ENCODE measurements at regions not wholly inside any gene's neighbourhood (a gene's known extent, or its start where the extent isn't known, plus 50 kb on each side); places are given as distances from the start of the nearest gene placed in this dataset.

- H3K27me3 Mint-ChIP-seq: peaks cover 7% of the 10 kb centered on the region
- no peak overlapping the region for H3K4me3 Mint-ChIP-seq
- intact Hi-C loops (cut with micrococcal nuclease): no loop called here
- no peak for DNase-seq
- no peaks in the 10 kb centered on the region for H3K4me1 Mint-ChIP-seq
- H3K36me3 Mint-ChIP-seq (ENCODE audit: low read depth): no peaks in the 10 kb centered on the region
- H3K9me3 Mint-ChIP-seq: no peaks in the 10 kb centered on the region
- H3K27ac Mint-ChIP-seq: no peak overlapping the region
Observed at GRCh38 chr7:25322473-25322872, 94.2 kb upstream of the NPVF start.

- Mint-ChIP-seq H3K27ac (no peak overlapping the region), H3K4me3 (no peak overlapping the region), H3K27me3 (peaks cover 8% of the 10 kb centered on the region), H3K4me1 (no peaks in the 10 kb centered on the region), H3K36me3 (ENCODE audit: low read depth) (no peaks in the 10 kb centered on the region), H3K9me3 (no peaks in the 10 kb centered on the region)
- no peak for DNase-seq
- intact Hi-C loops (cut with micrococcal nuclease): no loop called here
Observed at GRCh38 chr7:25325186-25325757, 97.0 kb upstream of the NPVF start.

GRCh38 chr7:25326501-25327156 lies 98.3 kb upstream of the NPVF start:
- no peak overlapping the region for H3K27ac Mint-ChIP-seq
- H3K36me3 Mint-ChIP-seq (ENCODE audit: low read depth): no peaks in the 10 kb centered on the region
- H3K9me3 Mint-ChIP-seq: no peaks in the 10 kb centered on the region
- intact Hi-C loops (cut with micrococcal nuclease): no loop called here
- no peak overlapping the region for H3K4me3 Mint-ChIP-seq
- no peak for DNase-seq
- H3K4me1 Mint-ChIP-seq: no peaks in the 10 kb centered on the region
- peaks cover 8% of the 10 kb centered on the region for H3K27me3 Mint-ChIP-seq

GRCh38 chr7:25329815-25330214 lies 101.5 kb upstream of the NPVF start:
- no peak overlapping the region for H3K27ac Mint-ChIP-seq
- no peak for DNase-seq
- intact Hi-C loops (cut with micrococcal nuclease): no loop called here
- H3K36me3 Mint-ChIP-seq (ENCODE audit: low read depth): no peaks in the 10 kb centered on the region
- H3K27me3 Mint-ChIP-seq: peaks cover 5% of the 10 kb centered on the region
- H3K9me3 Mint-ChIP-seq: no peaks in the 10 kb centered on the region
- H3K4me1 Mint-ChIP-seq: no peaks in the 10 kb centered on the region
- H3K4me3 Mint-ChIP-seq: no peak overlapping the region

- Mint-ChIP-seq H3K27me3 (peaks cover 3% of the 10 kb centered on the region), H3K4me1 (no peaks in the 10 kb centered on the region), H3K9me3 (no peaks in the 10 kb centered on the region), H3K36me3 (ENCODE audit: low read depth) (no peaks in the 10 kb centered on the region), H3K27ac (no peak overlapping the region), H3K4me3 (no peak overlapping the region)
- intact Hi-C loops (cut with micrococcal nuclease): no loop called here
- no peak for DNase-seq
Observed at GRCh38 chr7:25333296-25333928, 105.1 kb upstream of the NPVF start.

GRCh38 chr7:25347360-25348066 lies 119.2 kb upstream of the NPVF start:
- H3K9me3 Mint-ChIP-seq: no peaks in the 10 kb centered on the region
- intact Hi-C loops (cut with micrococcal nuclease): no loop called here
- no peak for DNase-seq

GRCh38 chr7:25348104-25348503 lies 119.8 kb upstream of the NPVF start:
- Mint-ChIP-seq H3K36me3 (ENCODE audit: low read depth) (no peaks in the 10 kb centered on the region), H3K4me3 (no peak overlapping the region), H3K9me3 (no peaks in the 10 kb centered on the region), H3K27ac (no peak overlapping the region), H3K4me1 (no peaks in the 10 kb centered on the region), H3K27me3 (peaks cover 4% of the 10 kb centered on the region)
- no peak for DNase-seq
- intact Hi-C loops (cut with micrococcal nuclease): no loop called here

More at GRCh38 chr7:25347360-25348066, 119.2 kb upstream of the NPVF start:
- Mint-ChIP-seq H3K4me3 (no peak overlapping the region), H3K36me3 (ENCODE audit: low read depth) (no peaks in the 10 kb centered on the region), H3K4me1 (no peaks in the 10 kb centered on the region), H3K27me3 (peaks cover 4% of the 10 kb centered on the region), H3K27ac (no peak overlapping the region)

- no peak for DNase-seq
- H3K27me3 Mint-ChIP-seq: peaks cover 4% of the 10 kb centered on the region
- H3K36me3 Mint-ChIP-seq (ENCODE audit: low read depth): no peaks in the 10 kb centered on the region
- H3K4me1 Mint-ChIP-seq: peaks cover 1% of the 10 kb centered on the region
- intact Hi-C loops (cut with micrococcal nuclease): no loop called here
- no peak overlapping the region for H3K27ac Mint-ChIP-seq
- H3K4me3 Mint-ChIP-seq: no peak overlapping the region
- H3K9me3 Mint-ChIP-seq: no peaks in the 10 kb centered on the region
Observed at GRCh38 chr7:25349283-25350017, 121.2 kb upstream of the NPVF start.

GRCh38 chr7:25350041-25350440 lies 121.8 kb upstream of the NPVF start:
- peaks cover 1% of the 10 kb centered on the region for H3K4me1 Mint-ChIP-seq
- intact Hi-C loops (cut with micrococcal nuclease): no loop called here
- peaks cover 4% of the 10 kb centered on the region for H3K27me3 Mint-ChIP-seq
- no peak overlapping the region for H3K4me3 Mint-ChIP-seq
- H3K36me3 Mint-ChIP-seq (ENCODE audit: low read depth): no peaks in the 10 kb centered on the region
- no peaks in the 10 kb centered on the region for H3K9me3 Mint-ChIP-seq
- H3K27ac Mint-ChIP-seq: no peak overlapping the region
- no peak for DNase-seq

- intact Hi-C loops (cut with micrococcal nuclease): no loop called here
- Mint-ChIP-seq H3K27me3 (peaks cover 4% of the 10 kb centered on the region), H3K27ac (no peak overlapping the region), H3K36me3 (ENCODE audit: low read depth) (no peaks in the 10 kb centered on the region), H3K9me3 (no peaks in the 10 kb centered on the region), H3K4me3 (no peak overlapping the region), H3K4me1 (peaks cover 1% of the 10 kb centered on the region)
- DNase-seq: no peak
Observed at GRCh38 chr7:25351761-25352160, 123.5 kb upstream of the NPVF start.

GRCh38 chr7:25353196-25353595 lies 124.9 kb upstream of the NPVF start:
- intact Hi-C loops (cut with micrococcal nuclease): no loop called here
- no peak overlapping the region for H3K27ac Mint-ChIP-seq
- peaks cover 1% of the 10 kb centered on the region for H3K4me1 Mint-ChIP-seq
- H3K36me3 Mint-ChIP-seq (ENCODE audit: low read depth): no peaks in the 10 kb centered on the region
- H3K4me3 Mint-ChIP-seq: no peak overlapping the region
- H3K27me3 Mint-ChIP-seq: no peaks in the 10 kb centered on the region
- no peak for DNase-seq
- no peaks in the 10 kb centered on the region for H3K9me3 Mint-ChIP-seq

- intact Hi-C loops (cut with micrococcal nuclease): no loop called here
- Mint-ChIP-seq H3K27ac (no peak overlapping the region), H3K4me3 (no peak overlapping the region), H3K9me3 (no peaks in the 10 kb centered on the region), H3K4me1 (peaks cover 1% of the 10 kb centered on the region), H3K36me3 (ENCODE audit: low read depth) (no peaks in the 10 kb centered on the region), H3K27me3 (no peaks in the 10 kb centered on the region)
- DNase-seq: no peak
Observed at GRCh38 chr7:25353732-25354131, 125.4 kb upstream of the NPVF start.

GRCh38 chr7:25356534-25357151 lies 128.4 kb upstream of the NPVF start:
- Mint-ChIP-seq H3K4me3 (no peak overlapping the region), H3K9me3 (no peaks in the 10 kb centered on the region), H3K27me3 (no peaks in the 10 kb centered on the region), H3K36me3 (ENCODE audit: low read depth) (no peaks in the 10 kb centered on the region), H3K27ac (no peak overlapping the region), H3K4me1 (peaks cover 1% of the 10 kb centered on the region)
- intact Hi-C loops (cut with micrococcal nuclease): no loop called here
- no peak for DNase-seq

Data from activated CD4-positive, alpha-beta T cell treated with anti-CD3 and anti-CD28 coated beads, Interleukin-2, amount 10 ng/mL, durations not matched to agents 24 days and 14 days (primary cell).